LNCAP (cell line): ENCODE measurements at regions not wholly inside any gene's neighbourhood (a gene's known extent, or its start where the extent isn't known, plus 50 kb on each side); places are given as distances from the start of the nearest gene placed in this dataset.

Experiments
- CTCF ChIP-seq: fragments of 450-650 bp; IDR thresholded peaks from 2 replicates; pipeline ENCODE4 v1.5.1; 2017; ENCODE audit warnings: mild to moderate bottlenecking

- TF ChIP-seq CTCF: no peak
Observed at GRCh38 chr6:15790116-15790515, 127.3 kb upstream of the DTNBP1 start.

GRCh38 chr6:15786846-15787245 is 124.0 kb upstream of the DTNBP1 start:
- no peak for TF ChIP-seq CTCF

DNA sequence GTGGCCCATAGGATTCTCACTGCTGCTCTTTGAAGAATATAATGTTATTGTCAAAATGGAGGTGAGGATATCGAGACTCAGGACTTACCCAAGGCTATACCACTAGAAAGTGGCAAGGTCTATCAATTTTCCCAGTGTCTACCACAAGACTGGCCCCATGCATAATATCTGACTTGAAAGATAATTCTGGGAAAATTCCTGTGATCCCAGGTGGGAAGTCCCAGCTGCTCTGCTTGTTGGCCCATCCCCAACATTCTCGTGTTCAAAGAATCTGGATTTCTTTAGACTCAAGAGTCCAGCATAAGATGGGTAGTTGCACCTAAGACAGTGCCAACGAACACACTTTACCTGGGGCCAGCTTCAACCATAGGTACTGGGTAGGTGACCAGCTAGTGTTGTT is 120.7 kb upstream of the DTNBP1 start:
- no peak for TF ChIP-seq CTCF

DNA sequence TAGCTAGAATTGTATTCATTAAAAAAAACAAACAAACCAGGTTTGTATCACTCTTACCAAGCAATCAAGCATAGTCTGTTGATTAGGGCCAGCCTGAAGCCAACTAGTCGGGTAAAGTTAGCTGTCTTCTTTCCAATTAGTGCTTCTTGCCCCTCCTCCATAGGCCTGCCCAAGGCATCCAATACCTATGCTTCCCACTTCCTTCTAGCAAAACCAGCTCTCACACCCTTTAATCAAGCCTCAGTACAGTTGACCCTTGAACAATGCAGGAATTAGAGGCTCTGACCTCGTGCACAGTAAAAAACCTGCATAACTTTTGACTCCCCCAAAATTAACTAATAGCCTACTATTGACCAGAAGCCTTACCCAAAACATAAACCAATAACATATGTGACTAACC is 119.1 kb upstream of the DTNBP1 start:
- no peak for TF ChIP-seq CTCF

DNA sequence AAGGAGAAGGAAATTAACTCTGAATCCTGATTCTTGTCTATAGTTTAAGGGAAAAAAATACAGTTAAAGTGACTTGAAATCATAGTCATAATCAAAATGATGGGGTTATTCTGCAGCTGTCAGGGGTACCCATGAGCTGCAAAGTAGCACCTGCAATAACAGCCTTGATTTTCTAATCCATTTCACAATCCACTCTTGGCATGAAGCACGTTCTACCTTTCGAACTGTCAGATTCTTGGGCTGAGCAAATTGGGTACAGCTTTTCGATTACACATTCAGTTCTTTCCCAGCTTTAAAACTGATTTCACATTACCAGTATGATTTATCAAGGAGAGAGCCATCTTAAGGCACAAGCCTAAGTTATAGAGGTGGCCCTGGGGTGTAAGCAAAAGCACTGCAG is 118.5 kb upstream of the DTNBP1 start:
- TF ChIP-seq CTCF: no peak

DNA sequence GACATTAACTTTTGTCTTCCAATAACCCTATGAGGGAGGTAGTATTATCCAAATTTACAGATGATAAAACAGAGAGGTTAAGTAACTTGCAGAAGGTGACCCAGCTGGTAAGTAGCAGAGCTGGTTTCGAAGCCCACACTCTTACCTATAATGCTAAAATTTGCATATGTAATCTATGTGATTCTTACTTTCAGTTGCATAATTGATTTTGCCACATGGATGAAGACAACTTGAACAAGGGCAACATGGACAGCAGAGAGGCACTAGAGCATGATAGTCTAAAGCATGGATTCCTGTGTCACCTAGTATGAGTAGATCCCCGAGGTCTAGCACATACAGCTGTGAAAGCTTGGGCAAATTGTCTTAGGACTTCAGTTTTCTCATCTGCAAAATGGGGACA is 117.6 kb upstream of the DTNBP1 start:
- TF ChIP-seq CTCF: no peak

DNA sequence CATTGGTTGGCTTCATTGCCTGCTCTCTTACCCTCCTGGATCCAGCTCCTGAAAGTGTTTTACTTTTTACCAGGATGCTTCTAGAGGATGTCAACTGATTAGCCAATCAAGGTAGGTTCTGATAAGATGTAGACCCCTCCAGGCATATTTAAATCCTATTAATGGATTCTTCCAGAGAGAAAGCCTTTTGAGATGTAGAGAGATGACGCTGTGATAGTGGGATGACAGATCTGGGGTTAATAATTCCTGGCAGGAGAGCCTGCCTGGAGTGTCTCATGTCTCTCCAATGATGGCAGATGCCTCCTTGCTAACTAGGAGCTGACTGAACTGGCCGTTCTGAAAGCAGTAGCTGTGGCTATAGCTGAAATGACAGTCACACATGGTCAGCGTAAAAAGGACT is 116.9 kb upstream of the DTNBP1 start:
- no peak for TF ChIP-seq CTCF

DNA sequence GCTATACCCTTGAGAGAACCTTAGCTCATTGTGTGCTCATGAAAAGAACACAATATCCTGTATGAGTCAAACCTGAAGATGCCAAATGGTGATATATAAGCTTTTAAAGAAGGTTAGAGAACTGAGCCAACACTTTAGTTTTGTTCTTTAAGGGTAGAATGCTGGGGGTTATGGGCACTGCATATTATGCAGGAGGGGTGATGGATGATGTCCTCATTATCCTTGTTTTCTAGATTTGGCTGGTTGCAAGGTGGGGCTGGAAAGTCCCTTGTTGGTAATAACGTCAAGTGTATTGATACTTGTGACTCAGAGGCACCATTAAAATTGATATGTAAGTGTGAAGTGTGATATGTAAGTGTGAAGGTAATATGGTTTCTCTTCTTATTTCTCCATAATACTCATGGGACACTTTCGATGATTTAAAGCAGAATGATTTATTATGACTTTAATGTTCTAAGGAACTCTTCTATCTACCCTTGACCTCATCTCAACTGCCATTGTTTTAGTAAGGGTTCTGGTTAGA is 113.7 kb upstream of the DTNBP1 start:
- no peak for TF ChIP-seq CTCF
